Neuronal stem cell (in vitro differentiated cells): ENCODE measurements at regions not wholly inside any gene's neighbourhood (a gene's known extent, or its start where the extent isn't known, plus 50 kb on each side); places are given as distances from the start of the nearest gene placed in this dataset.

Experiments used
- DNase-seq: peaks from one replicate; pipeline ENCODE4 v3.0.0-alpha.2; 2013; ENCODE audit warnings: low spot score
- H2AFZ ChIP-seq: one replicate; pipeline ENCODE4 v1.6.1; 2013; ENCODE audit warnings: mild to moderate bottlenecking, low read length, inconsistent platforms
- H2AK5ac ChIP-seq: 2 replicates; pipeline ENCODE4 v1.6.1; 2013; ENCODE audit warnings: low read depth, mild to moderate bottlenecking, inconsistent platforms, low read length, moderate library complexity, mixed read lengths
- H2BK120ac ChIP-seq: 2 replicates; pipeline ENCODE4 v1.6.1; 2013; ENCODE audit warnings: low read depth, mild to moderate bottlenecking, inconsistent platforms, low read length, moderate library complexity, mixed read lengths
- H2BK12ac ChIP-seq: one replicate; pipeline ENCODE4 v1.6.1; 2013; ENCODE audit warnings: low read length, inconsistent platforms
- H2BK15ac ChIP-seq: 2 replicates; pipeline ENCODE4 v1.6.1; 2013; ENCODE audit warnings: mild to moderate bottlenecking, low read length, inconsistent platforms, mixed read lengths
- H2BK5ac ChIP-seq: one replicate; pipeline ENCODE4 v1.6.1; 2013; ENCODE audit warnings: inconsistent platforms, mild to moderate bottlenecking, low read length, moderate library complexity
- H3K14ac ChIP-seq: one replicate; pipeline ENCODE4 v1.6.1; 2013; ENCODE audit warnings: low read length, inconsistent platforms
- H3K18ac ChIP-seq: 2 replicates; pipeline ENCODE4 v1.6.1; 2013; ENCODE audit warnings: low read length, inconsistent platforms
- H3K23ac ChIP-seq: 2 replicates; pipeline ENCODE4 v1.6.1; 2013; ENCODE audit warnings: low read depth, mild to moderate bottlenecking, mixed read lengths, low read length, inconsistent platforms; ENCODE audit not compliant: poor library complexity
- H3K27ac ChIP-seq: replicated peaks from 3 replicates; pipeline ENCODE4 v1.5.1; 2013; ENCODE audit warnings: low read length, inconsistent platforms
- H3K27me3 ChIP-seq, 3 experiments: 2 replicates each; pipeline ENCODE4 v1.6.1; 2013; ENCODE audit warnings: low read length in 3 of 3, mild to moderate bottlenecking in 2 of 3, inconsistent platforms in 1 of 3, low read depth in 1 of 3, mixed read lengths in 1 of 3, moderate library complexity in 1 of 3; ENCODE audit not compliant: control insufficient read depth in 3 of 3, insufficient read depth in 3 of 3
- H3K36me3 ChIP-seq, 2 donors: replicated peaks in 1 of 2; 2 replicates each; pipeline ENCODE4 v1.6.1; 2013; ENCODE audit warnings: low read length in 2 of 2; ENCODE audit not compliant: control insufficient read depth in 2 of 2, insufficient read depth in 2 of 2
- H3K4ac ChIP-seq: 2 replicates; pipeline ENCODE4 v1.6.1; 2013; ENCODE audit warnings: inconsistent platforms, mild to moderate bottlenecking, low read length, moderate library complexity
- H3K4me1 ChIP-seq, 2 donors: 1 replicate in 1 of 2; 2 replicates in 1 of 2; pipeline ENCODE4 v1.6.1; 2013; ENCODE audit warnings: low read length in 2 of 2, low read depth in 1 of 2; ENCODE audit not compliant: control insufficient read depth in 2 of 2, insufficient read depth in 1 of 2
- H3K4me2 ChIP-seq: one replicate; pipeline ENCODE4 v1.6.1; 2013; ENCODE audit warnings: mild to moderate bottlenecking, low read length, inconsistent platforms; ENCODE audit not compliant: insufficient read depth, poor library complexity, severe bottlenecking
- H3K4me3 ChIP-seq, 2 donors: 2 replicates each; pipeline ENCODE4 v1.5.1; 2013; ENCODE audit warnings: low read length in 2 of 2, mild to moderate bottlenecking in 2 of 2, inconsistent platforms in 1 of 2, moderate library complexity in 1 of 2
- H3K79me1 ChIP-seq: one replicate; pipeline ENCODE4 v1.6.1; 2013; ENCODE audit warnings: low read depth, mild to moderate bottlenecking, inconsistent platforms, low read length, moderate library complexity
- H3K9ac ChIP-seq: one replicate; pipeline ENCODE4 v1.6.1; 2013; ENCODE audit warnings: mild to moderate bottlenecking, low read depth, low read length, inconsistent platforms; ENCODE audit not compliant: poor library complexity
- H3K9me3 ChIP-seq, 2 donors: replicated peaks in 1 of 2; 2 replicates each; pipeline versions ENCODE3 to v1.6.1; 2013; ENCODE audit warnings: low read length in 2 of 2, mild to moderate bottlenecking in 2 of 2, inconsistent platforms in 1 of 2, low read depth in 1 of 2, mixed read lengths in 1 of 2, moderate library complexity in 1 of 2; ENCODE audit not compliant: control insufficient read depth in 2 of 2, insufficient read depth in 1 of 2
- H4K8ac ChIP-seq: one replicate; pipeline ENCODE4 v1.6.1; 2013; ENCODE audit warnings: low read depth, mild to moderate bottlenecking, inconsistent platforms, low read length, moderate library complexity
- H4K91ac ChIP-seq: one replicate; pipeline ENCODE4 v1.6.1; 2013; ENCODE audit warnings: low read length, low read depth, mild to moderate bottlenecking, inconsistent platforms; ENCODE audit not compliant: poor library complexity
- WGBS, 2 donors: extraction: QIAGEN DNeasy Blood & Tissue Kit; methylation state at CpG; one replicate each; pipeline ENCODE4 v1.1.7; 2013; ENCODE audit warnings: missing lambda C conversion rate in 2 of 2, mixed read lengths in 1 of 2; ENCODE audit not compliant: insufficient read length in 2 of 2, insufficient replicate concordance in 1 of 2; ENCODE audit errors: extremely low coverage in 2 of 2; 5-methylcytosine and 5-hydroxymethylcytosine counted together

GRCh38 chr6:146876271-146877151 is 277.7 kb downstream of the ADGB start:
- H3K9ac ChIP-seq, result no peak overlapping the region
- H3K4me3 ChIP-seq, result no peak overlapping the region
- no peak overlapping the region for H2BK12ac ChIP-seq

GRCh38 chr6:146878168-146878951 is 279.6 kb downstream of the ADGB start:
- Histone ChIP-seq H3K79me1 (no peaks in the 10 kb centered on the region), H3K4me2 (no peak overlapping the region), H3K14ac (no peak overlapping the region), H2BK5ac (no peak overlapping the region), H4K91ac (no peak overlapping the region), H3K4me3 (no peak overlapping the region), H3K4me1 (peaks cover 0 to 6% of the 10 kb centered on the region in 2 donors), H2AFZ (no peak overlapping the region), H2BK12ac (no peak overlapping the region), H3K36me3 (no peaks in the 10 kb centered on the region), H2AK5ac (no peak overlapping the region), H3K27ac (no peak overlapping the region), H3K4ac (no peak overlapping the region), H3K27me3 (no peaks in the 10 kb centered on the region), H3K9me3 (no peaks in the 10 kb centered on the region), H2BK15ac (no peak overlapping the region), H3K18ac (no peak overlapping the region), H3K23ac (no peak overlapping the region), H2BK120ac (no peak overlapping the region), H4K8ac (no peak overlapping the region), H3K9ac (no peak overlapping the region)
- no peak for DNase-seq
- no CpG with 5 or more reads among the region's 1 CpG for WGBS, 2 donors

More at GRCh38 chr6:146876271-146877151, 277.7 kb downstream of the ADGB start:
- no peak overlapping the region for H2BK15ac ChIP-seq
- H3K4ac ChIP-seq, result no peak overlapping the region
- H3K14ac ChIP-seq, result no peak overlapping the region
- H3K9me3 ChIP-seq, result no peaks in the 10 kb centered on the region
- H3K27me3 ChIP-seq, result no peaks in the 10 kb centered on the region
- H2BK5ac ChIP-seq, result no peak overlapping the region
- H2AK5ac ChIP-seq, result no peak overlapping the region
- H3K23ac ChIP-seq, result no peak overlapping the region
- H3K4me1 ChIP-seq, result peaks cover 0 to 6% of the 10 kb centered on the region in 2 donors
- no peaks in the 10 kb centered on the region for H3K36me3 ChIP-seq
- H3K27ac ChIP-seq, result no peak overlapping the region
- H2AFZ ChIP-seq, result peak overlapping the region; percentile 68
- H4K8ac ChIP-seq, result no peak overlapping the region
- no peak for DNase-seq
- no peaks in the 10 kb centered on the region for H3K79me1 ChIP-seq
- WGBS, 2 donors, result no CpG with 5 or more reads among the region's 9 CpGs
- H4K91ac ChIP-seq, result no peak overlapping the region
- no peak overlapping the region for H3K4me2 ChIP-seq
- no peak overlapping the region for H3K18ac ChIP-seq
- H2BK120ac ChIP-seq, result no peak overlapping the region

DNA sequence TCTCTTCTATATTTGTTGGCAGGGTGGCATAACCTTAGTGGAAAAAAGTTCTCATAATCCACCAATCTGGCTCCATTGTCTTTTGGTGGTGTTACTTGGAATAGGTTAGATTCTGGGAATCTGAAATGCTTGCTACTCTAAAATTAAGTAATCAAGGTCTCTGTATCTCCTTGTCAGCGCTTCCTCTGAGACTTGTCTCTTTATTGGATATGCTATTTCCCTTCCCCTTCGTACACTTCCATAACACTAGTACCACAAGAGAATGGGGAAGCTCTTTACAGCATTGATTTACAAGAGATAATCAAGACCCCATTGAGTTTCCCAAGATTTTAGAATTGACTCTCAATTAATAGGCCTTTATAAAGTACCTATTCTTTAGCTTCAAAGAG is 280.2 kb downstream of the ADGB start:
- Histone ChIP-seq H3K9me3 (no peaks in the 10 kb centered on the region), H2BK12ac (no peak overlapping the region), H3K79me1 (no peaks in the 10 kb centered on the region), H2AFZ (no peak overlapping the region), H3K4me1 (peaks cover 0 to 6% of the 10 kb centered on the region in 2 donors), H2BK5ac (no peak overlapping the region), H2BK120ac (no peak overlapping the region), H3K4me3 (no peak overlapping the region), H3K18ac (no peak overlapping the region), H3K4ac (no peak overlapping the region), H2BK15ac (no peak overlapping the region), H3K14ac (no peak overlapping the region), H3K27ac (no peak overlapping the region), H3K27me3 (no peaks in the 10 kb centered on the region), H3K9ac (no peak overlapping the region), H3K23ac (no peak overlapping the region), H4K91ac (no peak overlapping the region), H2AK5ac (no peak overlapping the region), H4K8ac (no peak overlapping the region), H3K36me3 (no peaks in the 10 kb centered on the region), H3K4me2 (no peak overlapping the region)
- no CpG with 5 or more reads among the region's 2 CpGs for WGBS, 2 donors
- no peak for DNase-seq
